Esophagus squamous epithelium (tissue), 5 donors: ENCODE measurements at regions not wholly inside any gene's neighbourhood (a gene's known extent, or its start where the extent isn't known, plus 50 kb on each side); places are given as distances from the start of the nearest gene placed in this dataset.
"Not testable (repeated sequence)": the region's sequence is repeated elsewhere in the genome, so short reads cannot be mapped to it uniquely, and the experiment has no call there.

Experiments used
- DNase-seq: peaks from one replicate; lab custom pipeline; 2025; lab: John Stamatoyannopoulos, UW
- H3K27ac ChIP-seq, 4 donors: fragments of 200-600 bp; sonication (generic); one replicate each; pipeline ENCODE4 v1.5.1; 2016 to 2019; ENCODE audit warnings: mild to moderate bottlenecking in 1 of 4
- H3K27me3 ChIP-seq, 4 donors: fragments of 200-600 bp; sonication (generic); 1 replicate in 3 of 4; 2 replicates in 1 of 4; pipeline versions ENCODE4 v1.5.1 to v1.6.0; 2017 to 2021; ENCODE audit warnings: antibody characterized with exemption in 1 of 4
- H3K36me3 ChIP-seq, 3 donors: fragments of 200-600 bp; sonication (generic); one replicate each; pipeline ENCODE4 v1.5.1; 2016 to 2019
- H3K4me1 ChIP-seq, 3 donors: fragments of 200-600 bp; sonication (generic); one replicate each; pipeline ENCODE4 v1.5.1; 2017 to 2019
- H3K4me3 ChIP-seq, 4 donors: fragments of 200-600 bp; sonication (generic); 1 replicate in 3 of 4; 2 replicates in 1 of 4; pipeline ENCODE4 v1.5.1; 2016 to 2019; ENCODE audit warnings: mild to moderate bottlenecking in 2 of 4, moderate library complexity in 1 of 4
- H3K9me3 ChIP-seq, 3 donors: fragments of 200-600 bp; sonication (generic); one replicate each; pipeline ENCODE4 v1.5.1; 2016 to 2019
- POLR2A ChIP-seq, 4 donors: fragments of 450-650 bp; IDR thresholded peaks; one replicate each; pipeline ENCODE4 v1.6.1; 2017; ENCODE audit warnings: antibody characterized with exemption in 4 of 4, mild to moderate bottlenecking in 4 of 4, moderate library complexity in 3 of 4
- WGBS, 2 donors: methylation state at CpG; one replicate each; pipeline ENCODE4 v1.1.5; 2018; 5-methylcytosine and 5-hydroxymethylcytosine counted together
- intact Hi-C: fragments of 100-400 bp; cut with DNase I; formaldehyde crosslinking; loops from one replicate; pipeline ENCODE4 v1.15.0; 2022
- TF ChIP-seq, protein P1 (sequence below), 6 experiments: fragments of 450-650 bp in 4 of 6; fragments of 200-600 bp in 2 of 6; sonication (generic) in 2 of 6; IDR thresholded peaks; one replicate each; pipeline ENCODE4 v1.5.1; 2016 to 2019; ENCODE audit warnings: antibody characterized with exemption in 6 of 6, mild to moderate bottlenecking in 4 of 6, moderate library complexity in 4 of 6
- donor health status: DM: yes; HTN: yes; CAD: no.

DNA sequence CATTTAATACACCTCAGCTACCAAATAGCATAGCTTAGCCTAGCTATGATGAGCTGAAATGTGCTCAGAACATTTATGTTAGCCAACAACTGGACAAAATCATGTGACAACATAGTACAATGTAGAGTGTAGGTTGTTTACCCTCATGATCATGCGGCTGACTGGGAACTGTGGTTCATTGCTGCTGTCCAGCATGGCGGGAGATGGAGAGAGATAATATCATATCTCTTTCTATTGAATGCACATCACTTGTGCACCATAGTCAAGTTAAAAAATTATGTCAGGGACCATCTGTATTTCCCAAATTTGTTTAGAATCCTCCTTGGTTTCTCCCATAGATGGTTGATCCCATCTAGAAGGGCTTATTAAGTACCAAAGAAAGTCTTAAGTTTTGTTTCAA lies 151.1 kb upstream of the ELL2 start:
- Histone ChIP-seq H3K27me3 (no peaks in the 10 kb centered on the region), H3K27ac (peak overlapping the region; percentile 23 to 82 (median 64)), H3K36me3 (no peaks in the 10 kb centered on the region), H3K4me3 (no peak overlapping the region), H3K9me3 (no peaks in the 10 kb centered on the region), H3K4me1 (peaks cover 0 to 58% (median 13%) of the 10 kb centered on the region in 3 donors)
- TF ChIP-seq, protein P1, sequence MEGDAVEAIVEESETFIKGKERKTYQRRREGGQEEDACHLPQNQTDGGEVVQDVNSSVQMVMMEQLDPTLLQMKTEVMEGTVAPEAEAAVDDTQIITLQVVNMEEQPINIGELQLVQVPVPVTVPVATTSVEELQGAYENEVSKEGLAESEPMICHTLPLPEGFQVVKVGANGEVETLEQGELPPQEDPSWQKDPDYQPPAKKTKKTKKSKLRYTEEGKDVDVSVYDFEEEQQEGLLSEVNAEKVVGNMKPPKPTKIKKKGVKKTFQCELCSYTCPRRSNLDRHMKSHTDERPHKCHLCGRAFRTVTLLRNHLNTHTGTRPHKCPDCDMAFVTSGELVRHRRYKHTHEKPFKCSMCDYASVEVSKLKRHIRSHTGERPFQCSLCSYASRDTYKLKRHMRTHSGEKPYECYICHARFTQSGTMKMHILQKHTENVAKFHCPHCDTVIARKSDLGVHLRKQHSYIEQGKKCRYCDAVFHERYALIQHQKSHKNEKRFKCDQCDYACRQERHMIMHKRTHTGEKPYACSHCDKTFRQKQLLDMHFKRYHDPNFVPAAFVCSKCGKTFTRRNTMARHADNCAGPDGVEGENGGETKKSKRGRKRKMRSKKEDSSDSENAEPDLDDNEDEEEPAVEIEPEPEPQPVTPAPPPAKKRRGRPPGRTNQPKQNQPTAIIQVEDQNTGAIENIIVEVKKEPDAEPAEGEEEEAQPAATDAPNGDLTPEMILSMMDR (IDR thresholded peaks at IDR 0.05), result no peak
- TF ChIP-seq POLR2A (IDR thresholded peaks at IDR 0.05), result no peak
- intact Hi-C loops, result no loop called here
- WGBS, 2 donors, result 89 to 100% methylated on average over 2 of the region's 2 CpGs
- no peak for DNase-seq

DNA sequence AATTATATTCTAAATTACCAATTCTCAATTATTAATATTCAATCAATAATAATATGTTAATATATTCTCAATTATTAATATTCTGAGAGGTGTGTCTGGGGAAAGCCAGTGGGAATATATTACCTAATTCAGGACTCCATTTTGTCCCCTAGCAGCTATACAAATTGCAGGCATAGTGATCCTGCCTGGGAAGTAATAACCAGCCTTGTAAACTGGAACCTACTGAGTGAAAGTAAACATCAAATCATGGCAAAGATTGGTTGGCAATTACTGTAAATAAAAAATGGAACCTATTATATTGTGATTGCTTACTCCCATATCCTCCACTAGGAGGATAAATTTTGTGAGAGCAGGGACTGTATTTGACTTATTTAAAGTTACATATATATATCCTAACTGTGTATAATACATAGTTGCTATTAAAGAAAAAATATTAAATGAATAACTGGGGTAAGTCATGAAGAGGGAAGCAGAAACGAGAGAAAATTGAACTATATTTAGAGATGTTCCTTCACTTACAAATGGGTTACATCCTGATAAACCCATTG lies 150.5 kb upstream of the ELL2 start:
- Histone ChIP-seq H3K36me3 (no peaks in the 10 kb centered on the region), H3K27ac (peak overlapping the region in 3 of 4 donors; percentile 55 to 82 (median 74)), H3K4me3 (no peak overlapping the region), H3K9me3 (no peaks in the 10 kb centered on the region), H3K4me1 (peaks cover 0 to 53% (median 13%) of the 10 kb centered on the region in 3 donors), H3K27me3 (no peaks in the 10 kb centered on the region)
- 63 to 83% methylated on average over 1 of the region's 1 CpG for WGBS, 2 donors
- intact Hi-C loops, result no loop called here
- TF ChIP-seq, protein P1 (IDR thresholded peaks at IDR 0.05), result peak in 1 of 6 experiments; percentile 43
- TF ChIP-seq POLR2A (IDR thresholded peaks at IDR 0.05), result no peak
- no peak for DNase-seq

DNA sequence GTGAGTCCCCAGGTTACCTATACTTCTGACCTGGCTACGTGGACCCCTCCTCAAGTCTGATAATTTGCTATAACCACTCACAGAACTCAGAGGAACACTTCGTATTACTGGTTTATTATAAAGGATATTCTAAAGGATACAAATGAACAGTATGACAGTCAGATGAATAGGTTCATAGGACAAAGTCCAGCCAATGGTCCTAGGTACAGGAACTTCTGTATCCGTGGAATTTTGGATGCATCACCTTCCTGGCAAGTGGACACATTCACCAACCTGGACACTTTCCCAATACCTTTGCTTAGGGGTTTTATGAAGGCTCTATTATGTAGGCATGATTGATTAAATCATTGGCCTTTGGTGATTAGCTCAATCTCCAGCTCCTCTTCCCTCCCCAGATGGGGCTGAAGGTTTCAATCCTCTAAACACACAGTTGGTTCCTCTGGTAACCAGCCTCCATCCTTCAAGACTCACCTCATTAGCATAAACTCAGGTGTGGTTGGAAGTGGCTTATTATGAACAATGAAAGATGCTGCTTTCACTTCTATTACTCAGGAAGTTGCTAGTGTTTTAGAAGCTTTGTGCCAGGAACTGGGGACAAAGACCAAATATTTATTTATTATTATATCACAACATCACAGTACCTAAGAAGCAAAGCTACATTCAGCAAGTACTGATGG lies 149.6 kb upstream of the ELL2 start:
- TF ChIP-seq POLR2A (IDR thresholded peaks at IDR 0.05), result no peak
- TF ChIP-seq, protein P1 (IDR thresholded peaks at IDR 0.05), result no peak
- no peaks in the 10 kb centered on the region for H3K9me3 ChIP-seq
- DNase-seq, result no peak
- no peaks in the 10 kb centered on the region for H3K36me3 ChIP-seq
- H3K4me1 ChIP-seq, result peaks cover 0 to 45% (median 13%) of the 10 kb centered on the region in 3 donors
- no peaks in the 10 kb centered on the region for H3K27me3 ChIP-seq
- peak overlapping the region in 1 of 4 donors; percentile 34 for H3K27ac ChIP-seq
- whole genome bisulfite sequencing, 2 donors, result 63 to 87% methylated on average over 3 of the region's 3 CpGs
- no peak overlapping the region for H3K4me3 ChIP-seq
- intact Hi-C loops, result no loop called here

DNA sequence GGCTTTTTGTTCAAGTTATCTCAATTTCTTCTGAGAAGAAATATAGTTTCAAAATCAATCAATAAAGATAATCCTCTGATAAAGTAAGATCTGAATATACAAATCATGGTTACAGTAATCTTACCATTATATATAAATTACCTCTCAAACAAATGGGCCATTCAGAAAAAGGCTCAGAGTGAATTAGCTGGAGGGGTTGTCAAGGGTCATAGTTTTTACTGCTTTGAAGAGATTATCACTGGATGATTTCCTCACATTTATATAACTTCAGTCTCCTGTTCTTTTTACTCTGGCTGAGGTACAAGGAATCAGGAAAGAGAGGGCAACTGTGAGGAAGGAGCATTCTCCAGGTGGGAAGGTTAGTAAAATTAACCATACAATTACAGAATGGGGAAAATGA lies 148.6 kb upstream of the ELL2 start:
- Histone ChIP-seq H3K27me3 (no peaks in the 10 kb centered on the region), H3K36me3 (no peaks in the 10 kb centered on the region), H3K9me3 (no peaks in the 10 kb centered on the region), H3K27ac (peak overlapping the region in 2 of 4 donors; percentile 17 to 34), H3K4me1 (peaks cover 0 to 36% (median 13%) of the 10 kb centered on the region in 3 donors), H3K4me3 (no peak overlapping the region)
- intact Hi-C loops, result no loop called here
- TF ChIP-seq POLR2A (IDR thresholded peaks at IDR 0.05), result no peak
- TF ChIP-seq, protein P1 (IDR thresholded peaks at IDR 0.05), result no peak
- DNase-seq, result no peak

DNA sequence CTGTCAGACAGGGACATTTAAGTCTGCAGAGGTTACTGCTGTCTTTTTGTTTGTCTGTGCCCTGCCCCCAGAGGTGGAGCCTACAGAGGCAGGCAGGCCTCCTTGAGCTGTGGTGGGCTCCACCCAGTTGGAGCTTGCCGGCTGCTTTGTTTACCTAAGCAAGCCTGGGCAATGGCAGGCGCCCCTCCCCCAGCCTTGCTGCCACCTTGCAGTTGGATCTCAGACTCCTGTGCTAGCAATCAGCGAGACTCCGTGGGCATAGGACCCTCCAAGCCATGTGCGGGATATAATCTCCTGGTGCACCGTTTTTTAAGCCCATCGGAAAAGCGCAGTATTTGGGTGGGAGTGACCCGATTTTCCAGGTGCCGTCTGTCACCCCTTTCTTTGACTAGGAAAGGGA lies 147.0 kb upstream of the ELL2 start:
- DNase-seq, H3K27ac ChIP-seq, H3K4me3 ChIP-seq, intact Hi-C loops, H3K36me3 ChIP-seq, H3K27me3 ChIP-seq, H3K9me3 ChIP-seq: not testable (repeated sequence)
- 40 to 100% methylated on average over 3 to 4 of the region's 10 CpGs for WGBS, 2 donors
- peaks cover 0 to 19% (median 7%) of the 10 kb centered on the region in 3 donors for H3K4me1 ChIP-seq

DNA sequence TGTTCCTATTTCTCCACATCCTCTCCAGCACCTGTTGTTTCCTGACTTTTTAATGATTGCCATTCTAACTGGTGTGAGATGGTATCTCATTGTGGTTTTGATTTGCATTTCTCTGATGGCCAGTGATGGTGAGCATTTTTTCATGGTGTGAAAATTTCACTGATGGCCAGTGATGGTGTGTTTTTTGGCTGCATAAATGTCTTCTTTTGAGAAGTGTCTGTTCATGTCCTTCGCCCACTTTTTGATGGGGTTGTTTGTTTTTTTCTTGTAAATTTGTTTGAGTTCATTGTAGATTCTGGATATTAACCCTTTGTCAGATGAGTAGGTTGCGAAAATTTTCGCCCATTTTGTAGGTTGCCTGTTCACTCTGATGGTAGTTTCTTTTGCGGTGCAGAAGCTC lies 142.2 kb upstream of the ELL2 start:
- H3K4me3 ChIP-seq, intact Hi-C loops, H3K36me3 ChIP-seq, DNase-seq, H3K27ac ChIP-seq, H3K9me3 ChIP-seq, H3K4me1 ChIP-seq, H3K27me3 ChIP-seq: not testable (repeated sequence)
- 98 to 100% methylated on average over 4 of the region's 4 CpGs for WGBS, 2 donors
